ENCODE measurements at regions not wholly inside any gene's neighbourhood (a gene's known extent, or its start where the extent isn't known, plus 50 kb on each side); places are given as distances from the start of the nearest gene placed in this dataset.

- intact Hi-C loops (cut with micrococcal nuclease): no loop called here
- Histone ChIP-seq H3K27ac (ENCODE audit: low read depth in 1 of 2, low read length in 2 of 2) (no peak overlapping the region), H3K27me3 (ENCODE audit: control insufficient read depth in 2 of 2, insufficient read depth in 2 of 2, low read length in 2 of 2) (no peaks in the 10 kb centered on the region), H4K20me1 (ENCODE audit: insufficient read depth, low read length) (no peaks in the 10 kb centered on the region), H2AFZ (ENCODE audit: insufficient read depth, low read depth, low read length, poor library complexity, severe bottlenecking) (no peak overlapping the region), H3K79me2 (ENCODE audit: insufficient read depth, low read length) (no peaks in the 10 kb centered on the region), H3K9me3 (replicated peaks in 1 of 2; ENCODE audit: control insufficient read depth in 1 of 2, insufficient read depth in 1 of 2, low read length in 2 of 2) (peaks cover 0 to 4% of the 10 kb centered on the region in 2 donors), H3K9ac (ENCODE audit: insufficient read depth, low read length, poor library complexity, severe bottlenecking) (no peak overlapping the region), H3K4me2 (replicated peaks; ENCODE audit: extremely low read depth, low read length, poor library complexity, severe bottlenecking) (no peak overlapping the region), H3K4me3 (replicated peaks in 1 of 3; ENCODE audit: low read depth in 2 of 3, low read length in 3 of 3) (no peak overlapping the region), H3K36me3 (replicated peaks in 1 of 2; ENCODE audit: control insufficient read depth in 1 of 2, insufficient read depth in 2 of 2, low read length in 2 of 2) (no peaks in the 10 kb centered on the region), H3K4me1 (ENCODE audit: control insufficient read depth in 1 of 2, insufficient read depth in 2 of 2, low read length in 2 of 2) (no peaks in the 10 kb centered on the region)
- H3K4me1 Mint-ChIP-seq: no peaks in the 10 kb centered on the region
- peaks cover 0 to 6% (median 4%) of the 10 kb centered on the region in 7 donors for H3K9me3 Mint-ChIP-seq
- no peak overlapping the region for H3K27ac Mint-ChIP-seq
- DNase-seq: no peak
- no peak overlapping the region for H3K4me3 Mint-ChIP-seq
- peaks cover 0 to 3% (median 0%) of the 10 kb centered on the region in 3 donors for H3K27me3 Mint-ChIP-seq (ENCODE audit: low read depth in 3 of 3)
- H3K36me3 Mint-ChIP-seq: no peaks in the 10 kb centered on the region
- TF ChIP-seq CTCF (IDR thresholded peaks at IDR 0.05): no peak
- WGBS (ENCODE audit: insufficient coverage): no CpG with 5 or more reads among the region's 2 CpGs
Observed at GRCh38 chr4:103354006-103354405, 155.9 kb upstream of the CENPE start.

GRCh38 chr4:103329642-103330041 is 131.5 kb upstream of the CENPE start:
- no peak overlapping the region for H2AFZ ChIP-seq (ENCODE audit: insufficient read depth, low read depth, low read length, poor library complexity, severe bottlenecking)
- Mint-ChIP-seq H3K27me3 (ENCODE audit: low read depth in 3 of 3) (no peaks in the 10 kb centered on the region), H3K4me3 (no peak overlapping the region), H3K36me3 (no peaks in the 10 kb centered on the region), H3K27ac (no peak overlapping the region), H3K9me3 (peaks cover 0 to 5% (median 2%) of the 10 kb centered on the region in 7 donors), H3K4me1 (no peaks in the 10 kb centered on the region)
- no peak overlapping the region for H3K9ac ChIP-seq (ENCODE audit: insufficient read depth, low read length, poor library complexity, severe bottlenecking)
- H3K79me2 ChIP-seq (ENCODE audit: insufficient read depth, low read length): no peaks in the 10 kb centered on the region
- no peak for DNase-seq
- H3K4me3 ChIP-seq (replicated peaks in 1 of 3; ENCODE audit: low read depth in 2 of 3, low read length in 3 of 3): no peak overlapping the region
- TF ChIP-seq CTCF (IDR thresholded peaks at IDR 0.05): no peak
- no peak overlapping the region for H3K27ac ChIP-seq (ENCODE audit: low read depth in 1 of 2, low read length in 2 of 2)
- no peaks in the 10 kb centered on the region for H3K27me3 ChIP-seq (ENCODE audit: control insufficient read depth in 2 of 2, insufficient read depth in 2 of 2, low read length in 2 of 2)
- no peaks in the 10 kb centered on the region for H3K4me1 ChIP-seq (ENCODE audit: control insufficient read depth in 1 of 2, insufficient read depth in 2 of 2, low read length in 2 of 2)
- intact Hi-C loops (cut with micrococcal nuclease): no loop called here
- no peaks in the 10 kb centered on the region for H3K9me3 ChIP-seq (replicated peaks in 1 of 2; ENCODE audit: control insufficient read depth in 1 of 2, insufficient read depth in 1 of 2, low read length in 2 of 2)
- H4K20me1 ChIP-seq (ENCODE audit: insufficient read depth, low read length): no peaks in the 10 kb centered on the region
- no peaks in the 10 kb centered on the region for H3K36me3 ChIP-seq (replicated peaks in 1 of 2; ENCODE audit: control insufficient read depth in 1 of 2, insufficient read depth in 2 of 2, low read length in 2 of 2)
- no peak overlapping the region for H3K4me2 ChIP-seq (replicated peaks; ENCODE audit: extremely low read depth, low read length, poor library complexity, severe bottlenecking)
